AG10803 (cell line): ENCODE measurements at regions not wholly inside any gene's neighbourhood (a gene's known extent, or its start where the extent isn't known, plus 50 kb on each side); places are given as distances from the start of the nearest gene placed in this dataset.
"Not testable (repeated sequence)": the region's sequence is repeated elsewhere in the genome, so short reads cannot be mapped to it uniquely, and the experiment has no call there.

Source experiments
- DNase-seq: peaks from one replicate; pipeline ENCODE4 v3.0.0; 2010; ENCODE audit warnings: low read depth
- H3K4me3 ChIP-seq: 2 replicates; pipeline ENCODE4 v1.5.1; 2011; ENCODE audit warnings: mild to moderate bottlenecking, low read length, control low read depth
- CTCF ChIP-seq: conservative IDR thresholded peaks from 2 replicates; pipeline ENCODE4 v1.5.1; 2011; ENCODE audit warnings: mild to moderate bottlenecking, low read length, control low read depth, inconsistent platforms

GRCh38 chr13:30520571-30520970 is 54.8 kb upstream of the HMGB1 start:
- DNase-seq, result peak; percentile 40
- H3K4me3 ChIP-seq, result no peak overlapping the region
- no peak for TF ChIP-seq CTCF

- H3K4me3 ChIP-seq, result no peak overlapping the region
- DNase-seq, result no peak
- no peak for TF ChIP-seq CTCF
These were observed 57.5 kb upstream of the HMGB1 start for GRCh38 chr13:30523211-30523610.

- not testable (repeated sequence) for H3K4me3 ChIP-seq, DNase-seq
These were observed 58.1 kb upstream of the HMGB1 start for GRCh38 chr13:30523817-30524216.

GRCh38 chr13:30525212-30525611 is 59.5 kb upstream of the HMGB1 start:
- not testable (repeated sequence) for H3K4me3 ChIP-seq, DNase-seq

- TF ChIP-seq CTCF, result no peak
- no peak overlapping the region for H3K4me3 ChIP-seq
- peak; percentile 12 for DNase-seq
These were observed 61.1 kb upstream of the HMGB1 start for GRCh38 chr13:30526612-30527495.

GRCh38 chr13:30529085-30529834 is 63.5 kb upstream of the HMGB1 start:
- no peak overlapping the region for H3K4me3 ChIP-seq
- no peak for TF ChIP-seq CTCF
- no peak for DNase-seq

- H3K4me3 ChIP-seq, result no peak overlapping the region
- TF ChIP-seq CTCF, result no peak
- DNase-seq, result no peak
These were observed 69.3 kb upstream of the HMGB1 start for GRCh38 chr13:30535046-30535445.

- H3K4me3 ChIP-seq, result no peak overlapping the region
- DNase-seq, result no peak
These were observed 72.4 kb upstream of the USPL1 start for GRCh38 chr13:30545320-30545719.

GRCh38 chr13:30548046-30548445 is 69.7 kb upstream of the USPL1 start:
- DNase-seq, H3K4me3 ChIP-seq: not testable (repeated sequence)

More at GRCh38 chr13:30545320-30545719, 72.4 kb upstream of the USPL1 start:
- TF ChIP-seq CTCF, result no peak
